GM06990 (cell line): ENCODE measurements at regions not wholly inside any gene's neighbourhood (a gene's known extent, or its start where the extent isn't known, plus 50 kb on each side); places are given as distances from the start of the nearest gene placed in this dataset.

Experiments
- DNase-seq: peaks from one replicate; pipeline ENCODE4 v3.0.0-alpha.2; 2011; ENCODE audit not compliant: insufficient read length; ENCODE audit errors: extremely low read depth
- H3K27me3 ChIP-seq: replicated peaks from 2 replicates; pipeline ENCODE4 v1.6.0; 2011; ENCODE audit warnings: low read length; ENCODE audit not compliant: control insufficient read depth, insufficient read depth
- H3K36me3 ChIP-seq: 2 replicates; pipeline ENCODE4 v1.5.1; 2011; ENCODE audit warnings: low read length; ENCODE audit not compliant: control insufficient read depth, insufficient read depth
- H3K4me3 ChIP-seq: replicated peaks from 2 replicates; pipeline ENCODE4 v1.5.1; 2011; ENCODE audit warnings: low read depth, mild to moderate bottlenecking, control low read depth, low read length
- TF ChIP-seq, protein P1 (sequence below): IDR thresholded peaks from 2 replicates; pipeline ENCODE4 v1.5.1; 2011; ENCODE audit warnings: low read length, control low read depth, mild to moderate bottlenecking, inconsistent platforms; ENCODE audit not compliant: insufficient read depth, poor library complexity, severe bottlenecking

GRCh38 chr4:106594291-106594952, 225.8 kb upstream of the GIMD1 start:
- Histone ChIP-seq H3K36me3 (no peaks in the 10 kb centered on the region), H3K4me3 (no peak overlapping the region), H3K27me3 (no peaks in the 10 kb centered on the region)
- TF ChIP-seq, protein P1, sequence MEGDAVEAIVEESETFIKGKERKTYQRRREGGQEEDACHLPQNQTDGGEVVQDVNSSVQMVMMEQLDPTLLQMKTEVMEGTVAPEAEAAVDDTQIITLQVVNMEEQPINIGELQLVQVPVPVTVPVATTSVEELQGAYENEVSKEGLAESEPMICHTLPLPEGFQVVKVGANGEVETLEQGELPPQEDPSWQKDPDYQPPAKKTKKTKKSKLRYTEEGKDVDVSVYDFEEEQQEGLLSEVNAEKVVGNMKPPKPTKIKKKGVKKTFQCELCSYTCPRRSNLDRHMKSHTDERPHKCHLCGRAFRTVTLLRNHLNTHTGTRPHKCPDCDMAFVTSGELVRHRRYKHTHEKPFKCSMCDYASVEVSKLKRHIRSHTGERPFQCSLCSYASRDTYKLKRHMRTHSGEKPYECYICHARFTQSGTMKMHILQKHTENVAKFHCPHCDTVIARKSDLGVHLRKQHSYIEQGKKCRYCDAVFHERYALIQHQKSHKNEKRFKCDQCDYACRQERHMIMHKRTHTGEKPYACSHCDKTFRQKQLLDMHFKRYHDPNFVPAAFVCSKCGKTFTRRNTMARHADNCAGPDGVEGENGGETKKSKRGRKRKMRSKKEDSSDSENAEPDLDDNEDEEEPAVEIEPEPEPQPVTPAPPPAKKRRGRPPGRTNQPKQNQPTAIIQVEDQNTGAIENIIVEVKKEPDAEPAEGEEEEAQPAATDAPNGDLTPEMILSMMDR = no peak
- no peak for DNase-seq

DNA sequence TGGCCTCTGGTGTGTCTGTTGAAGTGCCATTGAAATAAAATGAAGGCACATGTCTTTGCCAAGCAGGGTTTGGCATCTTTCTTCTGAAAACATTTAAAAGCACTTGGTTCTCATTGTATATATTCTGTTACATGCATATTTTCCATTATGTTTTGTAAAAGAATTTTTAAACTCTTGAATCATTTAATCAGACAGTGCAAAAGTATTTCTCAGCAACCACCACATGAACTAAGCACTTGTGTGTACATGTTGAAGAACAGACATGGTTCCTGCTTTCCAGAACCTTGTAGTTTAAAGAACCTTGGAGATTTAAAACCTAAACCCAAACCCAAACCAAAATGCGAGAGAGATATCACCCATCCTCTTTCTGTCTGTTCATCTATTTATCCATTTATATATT, 220.3 kb upstream of the GIMD1 start:
- no peak overlapping the region for H3K4me3 ChIP-seq

DNA sequence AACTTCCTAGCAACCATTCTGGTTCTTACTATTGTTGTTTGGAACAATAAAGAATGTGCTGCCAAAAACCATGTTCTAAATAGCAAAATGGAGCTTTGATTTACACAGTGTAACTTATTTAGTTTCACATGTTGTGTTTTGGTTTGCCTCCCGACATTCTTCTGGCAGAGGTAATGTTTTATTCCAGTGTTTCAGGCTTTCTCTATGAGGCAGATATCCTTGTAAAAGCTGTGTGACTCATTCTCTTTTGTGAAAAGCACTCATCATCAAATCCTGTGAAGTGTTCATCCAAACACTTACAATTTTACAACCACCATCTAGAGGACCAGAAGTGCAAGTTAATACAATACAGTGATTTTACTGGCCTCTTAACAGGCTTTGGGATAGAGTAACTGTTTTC, 219.0 kb upstream of the GIMD1 start:
- DNase-seq = no peak
- H3K4me3 ChIP-seq = no peak overlapping the region
- no peaks in the 10 kb centered on the region for H3K27me3 ChIP-seq
- TF ChIP-seq, protein P1 = no peak
- no peaks in the 10 kb centered on the region for H3K36me3 ChIP-seq

More for the DNA sequence above, 220.3 kb upstream of the GIMD1 start:
- DNase-seq = no peak
- TF ChIP-seq, protein P1 = no peak
- H3K36me3 ChIP-seq = no peaks in the 10 kb centered on the region
- no peaks in the 10 kb centered on the region for H3K27me3 ChIP-seq

DNA sequence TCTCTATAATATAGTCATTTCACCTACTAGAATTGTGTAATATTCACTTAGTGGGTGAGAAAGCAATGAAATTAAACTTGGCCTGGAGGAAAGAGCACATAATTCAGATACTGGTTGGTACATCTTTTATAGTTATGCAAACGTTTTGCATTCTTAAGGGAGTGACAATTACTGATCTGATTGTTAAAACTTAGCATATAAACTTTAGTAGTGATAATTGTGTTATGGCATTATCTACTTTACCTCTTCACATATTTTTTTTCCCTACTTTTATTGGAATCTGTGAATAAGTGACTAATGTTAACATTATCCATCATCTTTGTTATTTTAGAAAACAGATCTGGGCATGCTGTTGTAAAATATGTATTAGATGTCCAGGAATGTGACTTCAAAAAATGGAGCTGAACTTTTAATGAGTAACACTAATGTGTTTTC, 217.4 kb upstream of the GIMD1 start:
- no peak for DNase-seq
- H3K4me3 ChIP-seq = no peak overlapping the region
- H3K27me3 ChIP-seq = no peaks in the 10 kb centered on the region
- no peaks in the 10 kb centered on the region for H3K36me3 ChIP-seq
- TF ChIP-seq, protein P1 = no peak

DNA sequence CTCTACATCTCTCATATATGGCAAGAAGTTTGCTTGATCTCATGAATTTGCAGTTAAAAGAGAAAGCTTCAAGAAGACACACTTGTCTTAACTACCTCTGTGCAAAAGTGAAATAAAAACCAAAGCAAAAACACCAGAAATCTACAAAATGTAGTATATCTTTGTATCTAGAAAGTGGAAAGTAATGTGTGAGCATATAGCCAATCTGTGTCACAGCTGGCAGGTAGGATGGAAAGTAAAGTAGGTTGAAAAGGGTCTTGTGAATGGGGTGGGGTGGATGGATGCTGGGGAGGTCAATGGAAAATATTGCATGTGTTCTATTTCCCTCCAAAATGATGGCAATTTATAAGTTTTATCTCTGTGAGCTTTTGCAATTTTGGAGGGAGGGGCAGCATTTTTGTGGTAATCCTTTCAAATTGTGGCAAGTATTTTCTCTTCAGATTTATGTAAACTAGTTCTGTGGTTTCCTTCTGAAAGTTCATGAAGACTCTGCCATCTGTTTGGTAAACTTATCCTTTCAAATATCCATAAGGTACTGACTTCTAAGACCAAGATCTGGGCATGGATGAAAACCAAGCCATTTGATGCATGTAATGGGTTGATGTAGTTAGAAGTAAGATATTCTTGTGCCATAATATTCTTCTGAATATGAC, 215.9 kb upstream of the GIMD1 start:
- H3K27me3 ChIP-seq = no peaks in the 10 kb centered on the region
- no peak overlapping the region for H3K4me3 ChIP-seq
- no peak for DNase-seq
- TF ChIP-seq, protein P1 = no peak
- H3K36me3 ChIP-seq = no peaks in the 10 kb centered on the region
